GM18507 (cell line): ENCODE measurements at regions not wholly inside any gene's neighbourhood (a gene's known extent, or its start where the extent isn't known, plus 50 kb on each side); places are given as distances from the start of the nearest gene placed in this dataset.

Source experiments
- DNase-seq: peaks from one replicate; pipeline ENCODE4 v3.0.0; 2011; ENCODE audit warnings: low read depth; ENCODE audit not compliant: insufficient read length; ENCODE audit errors: extremely low spot score
- FAIRE-seq: peaks from 2 replicates; lab custom pipeline; 2011; peaks lifted over from hg19 to GRCh38; lab: Jason Lieb, UNC

DNA sequence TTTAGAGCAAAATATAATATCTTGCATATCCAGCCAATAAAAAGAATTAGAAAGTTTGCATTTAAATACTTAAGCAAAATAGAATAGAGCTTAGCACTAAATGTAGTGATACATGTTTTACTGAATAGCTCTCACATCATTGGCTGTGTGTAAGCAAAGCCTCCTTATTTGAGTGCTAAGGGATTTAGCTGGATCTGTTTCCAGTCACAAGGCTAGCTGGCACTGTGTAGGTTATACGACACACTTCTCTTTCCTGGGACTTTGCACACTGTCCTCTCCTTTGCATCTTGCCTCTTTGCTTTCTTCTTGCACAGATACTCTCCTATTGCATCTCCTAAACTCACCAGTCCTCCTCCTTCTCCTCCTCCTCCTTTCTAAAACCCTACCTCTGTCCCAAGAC is 423.8 kb downstream of the KLF5 start:
- no peak for FAIRE-seq

GRCh38 chr13:73481886-73482445 is 423.2 kb downstream of the KLF5 start:
- FAIRE-seq (no peak), DNase-seq (no peak)

More for the DNA sequence above, 423.8 kb downstream of the KLF5 start:
- no peak for DNase-seq

- no peak for FAIRE-seq
- no peak for DNase-seq
Observed at GRCh38 chr13:73480779-73481559, 422.2 kb downstream of the KLF5 start.

DNA sequence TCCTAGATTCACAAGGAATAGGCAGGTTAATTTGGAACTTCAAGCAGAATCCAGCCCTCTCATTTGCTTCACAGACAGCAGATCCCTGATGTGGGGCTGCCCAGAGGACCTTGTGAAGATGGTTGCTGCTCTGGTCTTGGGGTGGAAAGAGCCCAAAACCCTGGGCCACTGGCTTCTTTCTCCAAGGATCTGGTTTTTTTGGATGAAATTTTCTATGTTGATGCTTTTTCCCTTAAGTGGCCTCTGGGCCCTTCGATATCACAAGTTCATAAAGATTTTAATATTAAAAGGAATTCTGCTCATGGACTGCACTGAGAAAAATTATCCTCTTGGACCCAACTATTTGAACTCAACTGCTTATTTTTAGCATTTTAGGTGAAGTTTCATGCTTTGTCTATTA is 421.1 kb downstream of the KLF5 start:
- FAIRE-seq (no peak), DNase-seq (no peak)

DNA sequence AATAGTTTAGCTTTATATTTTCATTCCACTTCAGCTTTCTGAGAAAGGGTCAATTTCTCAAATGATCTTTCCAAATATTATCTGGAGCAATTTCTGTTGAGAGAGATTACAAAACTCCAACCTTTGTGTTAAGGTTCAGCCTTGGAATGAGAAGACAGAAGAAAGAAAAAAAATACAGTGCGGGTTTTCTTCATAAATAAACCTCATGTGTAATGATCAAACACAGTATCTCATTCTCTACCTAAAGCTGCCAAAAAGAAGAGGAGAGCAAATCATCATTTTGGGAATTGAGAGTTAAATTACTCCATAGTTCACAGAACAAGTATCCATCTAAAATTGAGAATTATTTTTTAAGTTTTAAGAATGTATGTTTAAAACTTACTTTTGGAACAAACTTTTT is 420.5 kb downstream of the KLF5 start:
- DNase-seq (no peak), FAIRE-seq (no peak)

- FAIRE-seq (no peak), DNase-seq (no peak)
Observed at GRCh38 chr13:73477441-73477840, 418.6 kb downstream of the KLF5 start.

DNA sequence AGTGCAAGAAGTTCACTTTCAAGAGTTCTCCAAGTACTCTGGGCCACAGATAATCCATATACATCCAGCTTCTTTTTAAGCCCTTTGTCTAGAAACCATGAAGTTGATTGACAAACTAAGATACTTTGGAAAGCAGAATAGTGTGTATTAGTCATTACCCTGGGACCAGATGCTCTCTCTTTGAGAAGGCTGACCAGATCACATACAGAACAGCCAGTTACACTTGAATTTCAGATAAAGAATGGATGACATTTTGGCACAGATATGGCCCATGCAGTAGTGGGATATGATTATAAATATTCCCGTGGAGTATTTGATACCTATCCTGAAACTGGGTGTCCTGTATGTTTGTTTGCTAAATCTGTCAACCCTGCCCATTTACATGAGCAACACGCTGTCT is 414.2 kb downstream of the KLF5 start:
- FAIRE-seq (no peak), DNase-seq (no peak)

DNA sequence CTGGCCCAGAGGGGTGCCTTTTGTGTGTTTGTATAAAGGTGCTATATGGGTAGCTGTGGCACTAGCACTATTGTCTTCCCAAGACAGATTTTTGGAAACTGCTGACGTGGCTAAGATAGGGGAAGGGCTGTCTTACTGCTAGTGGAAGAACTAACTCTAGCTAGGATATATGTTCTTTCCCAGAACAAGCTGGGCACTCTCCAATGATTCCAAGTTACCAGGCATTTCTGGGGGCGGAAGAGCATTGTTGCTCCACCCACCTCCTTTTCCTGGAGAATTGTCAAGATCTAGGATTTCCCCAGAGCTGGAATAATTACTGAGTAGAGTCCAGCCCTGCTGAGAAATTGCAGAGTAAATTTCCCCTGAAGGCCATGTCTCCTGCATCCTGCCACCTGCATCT is 408.3 kb downstream of the KLF5 start:
- FAIRE-seq (no peak), DNase-seq (no peak)

DNA sequence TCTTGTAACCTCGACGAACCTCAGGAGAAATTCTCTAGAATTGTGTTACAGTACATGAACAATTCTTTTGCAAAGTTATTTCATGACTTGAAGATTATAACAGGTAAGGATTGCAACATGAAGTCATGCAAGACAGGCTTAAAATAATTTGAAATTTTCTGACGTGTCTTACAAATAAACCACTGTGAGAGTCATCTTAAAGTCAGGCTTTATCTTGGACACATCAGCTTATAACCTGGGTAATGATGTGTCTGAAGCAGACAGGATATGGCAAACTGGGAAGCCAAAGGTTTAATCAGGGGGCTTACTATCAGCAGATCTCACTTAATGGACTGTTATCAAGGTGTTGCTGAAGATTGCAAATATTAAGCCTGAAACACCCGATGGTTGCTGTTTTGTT is 407.8 kb downstream of the KLF5 start:
- FAIRE-seq = no peak
- DNase-seq = no peak

DNA sequence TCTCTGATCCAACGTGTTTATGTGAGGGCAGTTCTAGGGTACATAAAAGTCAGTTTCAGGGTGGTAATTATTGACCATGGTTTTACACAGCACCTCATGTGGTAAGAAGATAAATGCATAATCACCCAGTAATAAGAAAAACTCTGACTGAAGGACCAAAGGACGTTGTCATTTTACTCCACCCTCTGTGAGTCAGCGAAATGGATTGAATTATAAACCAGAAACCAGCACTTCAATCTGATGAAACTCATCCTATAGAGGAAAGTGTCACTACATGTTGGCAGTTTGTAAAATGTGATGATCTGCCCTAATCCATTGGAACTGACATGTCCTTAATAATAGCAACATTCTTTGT is 406.8 kb downstream of the KLF5 start:
- DNase-seq (no peak), FAIRE-seq (no peak)

- FAIRE-seq = no peak
- DNase-seq = no peak
Observed at GRCh38 chr13:73464758-73465616, 406.2 kb downstream of the KLF5 start.

- DNase-seq (no peak), FAIRE-seq (no peak)
Observed at GRCh38 chr13:73462241-73462640, 403.4 kb downstream of the KLF5 start.

DNA sequence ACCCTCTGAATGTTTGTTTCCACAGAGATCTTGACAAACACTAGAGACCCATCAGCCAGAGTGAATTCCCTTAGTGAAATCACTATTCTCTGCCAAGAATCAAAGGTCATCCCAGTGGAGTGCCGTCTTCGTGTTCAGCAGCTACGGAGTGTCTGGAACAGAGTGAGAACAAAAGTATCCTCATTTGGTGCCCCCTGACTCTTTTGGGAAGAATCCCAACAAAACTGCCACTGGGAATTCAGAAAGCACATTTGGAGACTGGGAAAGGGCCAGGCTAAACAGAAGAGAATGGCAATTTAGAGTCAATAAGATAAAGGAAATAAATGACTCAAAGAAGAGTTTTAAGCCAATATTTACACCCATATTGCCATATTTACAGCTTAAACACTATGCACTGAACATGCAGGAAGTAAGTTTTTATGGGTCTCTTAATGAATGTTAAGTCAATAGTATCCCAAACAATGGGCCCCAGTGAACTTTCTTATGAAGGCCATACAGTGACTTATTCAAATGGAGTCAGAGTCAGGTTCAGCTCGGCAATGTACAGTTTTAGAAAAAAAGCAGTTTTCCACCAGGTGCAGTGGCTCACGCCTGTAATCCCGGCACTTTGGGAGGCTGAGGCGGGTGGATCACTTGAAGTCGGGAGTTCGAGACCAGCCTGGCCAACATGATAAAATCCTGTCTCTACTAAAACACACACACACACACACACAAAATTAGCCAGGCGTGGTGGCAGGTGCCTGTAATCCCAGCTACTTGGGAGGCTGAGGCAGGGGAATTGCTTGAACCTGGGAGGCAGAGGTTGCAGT is 392.6 kb downstream of the KLF5 start:
- no peak for DNase-seq
- no peak for FAIRE-seq

GRCh38 chr13:73450583-73450982 is 391.8 kb downstream of the KLF5 start:
- FAIRE-seq (no peak), DNase-seq (no peak)

DNA sequence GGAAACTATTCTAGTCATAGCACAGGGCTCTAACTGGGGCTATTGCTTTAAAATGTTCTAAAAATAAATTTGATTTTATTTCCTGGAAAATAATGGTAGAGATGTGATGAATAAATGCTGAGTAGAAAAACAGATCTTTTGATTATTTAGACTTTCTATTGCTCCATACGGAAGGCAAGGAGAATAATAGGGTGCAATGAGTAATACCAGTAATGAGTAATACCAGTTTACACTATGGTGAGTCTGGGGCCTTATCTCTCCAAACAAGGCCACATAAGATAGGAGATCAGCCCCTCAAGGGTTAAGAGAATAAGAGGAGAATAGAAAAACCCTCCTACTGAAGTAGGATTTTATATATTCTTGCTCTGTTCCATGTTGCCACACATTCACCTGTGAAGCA is 390.4 kb downstream of the KLF5 start:
- no peak for FAIRE-seq
- no peak for DNase-seq

- no peak for DNase-seq
Observed at GRCh38 chr13:73440296-73440895, 381.6 kb downstream of the KLF5 start.

DNA sequence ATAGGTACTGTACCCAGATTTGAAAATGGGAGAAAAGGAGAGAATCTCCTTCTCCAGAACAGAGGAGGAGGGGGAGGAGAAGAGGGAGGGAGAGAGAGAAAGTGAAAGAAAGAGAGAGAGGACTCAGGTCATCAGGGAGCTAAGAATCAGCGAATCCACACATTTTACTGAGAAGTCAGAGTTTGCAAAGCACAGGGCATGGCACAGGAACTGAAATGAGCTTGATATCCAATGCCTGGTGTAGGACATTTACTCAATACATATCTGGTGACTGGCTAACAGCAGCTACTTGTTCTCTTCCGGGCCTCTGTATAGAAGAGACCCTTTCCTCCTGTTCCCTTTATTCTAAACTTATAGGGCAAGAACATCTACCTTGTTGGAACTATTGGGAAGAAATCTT is 375.1 kb downstream of the KLF5 start:
- no peak for DNase-seq
- no peak for FAIRE-seq

More at GRCh38 chr13:73440296-73440895, 381.6 kb downstream of the KLF5 start:
- no peak for FAIRE-seq

DNA sequence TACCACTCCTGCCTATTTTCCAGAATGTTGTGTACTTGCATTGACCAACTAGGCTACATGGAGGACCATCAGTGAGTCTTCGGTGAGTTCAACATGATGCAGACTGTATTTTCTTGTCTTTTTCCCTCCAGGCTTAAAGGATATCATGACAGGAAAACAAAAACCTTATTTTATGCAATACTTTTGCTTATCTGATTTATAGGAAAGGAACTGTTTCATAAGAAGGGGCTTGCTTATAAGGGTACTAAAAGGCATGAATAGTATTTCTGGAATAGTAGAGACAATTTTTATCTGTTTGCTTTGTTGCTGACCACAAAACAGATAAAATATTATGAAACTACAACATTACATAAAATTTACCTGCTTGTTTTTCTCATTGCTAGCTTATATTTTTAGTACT is 374.7 kb downstream of the KLF5 start:
- no peak for DNase-seq
- no peak for FAIRE-seq

GRCh38 chr13:73429701-73430100 is 370.9 kb downstream of the KLF5 start:
- FAIRE-seq (no peak), DNase-seq (no peak)
